LNCAP (cell line): ENCODE measurements at regions not wholly inside any gene's neighbourhood (a gene's known extent, or its start where the extent isn't known, plus 50 kb on each side); places are given as distances from the start of the nearest gene placed in this dataset.

Source experiments
- TF ChIP-seq, protein P1 (sequence below): fragments of 450-650 bp; IDR thresholded peaks from 2 replicates; pipeline ENCODE4 v1.5.1; 2017; ENCODE audit warnings: mild to moderate bottlenecking

DNA sequence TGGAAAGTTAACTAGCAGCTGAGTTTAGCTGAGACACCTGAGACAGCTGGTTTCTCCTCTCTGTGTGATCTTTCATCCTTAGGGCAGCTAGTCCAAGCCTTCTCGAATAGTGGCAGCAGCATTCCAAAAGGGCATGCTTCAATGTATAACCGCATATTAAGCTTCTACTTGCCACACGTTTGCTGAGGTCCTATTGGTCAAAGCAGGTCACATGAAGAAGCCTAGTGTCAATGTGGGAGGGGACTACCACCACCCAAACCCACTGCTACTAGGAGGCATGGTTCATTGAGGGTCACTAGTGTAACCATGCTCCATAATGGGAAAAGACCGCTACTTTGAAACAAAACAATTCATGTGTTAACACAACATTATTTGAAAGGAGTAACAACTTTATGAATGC is 314.9 kb upstream of the SMIM31 start:
- TF ChIP-seq, protein P1, sequence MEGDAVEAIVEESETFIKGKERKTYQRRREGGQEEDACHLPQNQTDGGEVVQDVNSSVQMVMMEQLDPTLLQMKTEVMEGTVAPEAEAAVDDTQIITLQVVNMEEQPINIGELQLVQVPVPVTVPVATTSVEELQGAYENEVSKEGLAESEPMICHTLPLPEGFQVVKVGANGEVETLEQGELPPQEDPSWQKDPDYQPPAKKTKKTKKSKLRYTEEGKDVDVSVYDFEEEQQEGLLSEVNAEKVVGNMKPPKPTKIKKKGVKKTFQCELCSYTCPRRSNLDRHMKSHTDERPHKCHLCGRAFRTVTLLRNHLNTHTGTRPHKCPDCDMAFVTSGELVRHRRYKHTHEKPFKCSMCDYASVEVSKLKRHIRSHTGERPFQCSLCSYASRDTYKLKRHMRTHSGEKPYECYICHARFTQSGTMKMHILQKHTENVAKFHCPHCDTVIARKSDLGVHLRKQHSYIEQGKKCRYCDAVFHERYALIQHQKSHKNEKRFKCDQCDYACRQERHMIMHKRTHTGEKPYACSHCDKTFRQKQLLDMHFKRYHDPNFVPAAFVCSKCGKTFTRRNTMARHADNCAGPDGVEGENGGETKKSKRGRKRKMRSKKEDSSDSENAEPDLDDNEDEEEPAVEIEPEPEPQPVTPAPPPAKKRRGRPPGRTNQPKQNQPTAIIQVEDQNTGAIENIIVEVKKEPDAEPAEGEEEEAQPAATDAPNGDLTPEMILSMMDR: no peak

DNA sequence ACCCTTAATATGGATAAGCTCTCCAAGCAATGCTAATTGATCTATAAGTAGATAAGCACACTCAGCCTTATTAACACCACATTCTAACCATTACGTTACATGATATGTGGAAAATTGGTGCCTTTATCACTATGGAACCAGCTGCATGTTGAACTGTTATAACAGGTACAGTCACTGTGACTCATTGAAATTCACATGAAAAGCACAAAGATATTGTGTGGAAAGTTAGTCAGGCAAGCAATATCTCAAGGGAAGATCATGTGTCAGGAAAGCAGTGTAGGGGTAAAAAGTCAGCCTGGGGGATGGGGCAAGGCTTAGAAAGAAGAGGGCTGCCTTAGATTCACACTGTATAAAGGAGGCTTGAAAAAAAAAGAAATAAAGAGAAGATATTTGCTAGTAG is 313.7 kb upstream of the SMIM31 start:
- TF ChIP-seq, protein P1: no peak

DNA sequence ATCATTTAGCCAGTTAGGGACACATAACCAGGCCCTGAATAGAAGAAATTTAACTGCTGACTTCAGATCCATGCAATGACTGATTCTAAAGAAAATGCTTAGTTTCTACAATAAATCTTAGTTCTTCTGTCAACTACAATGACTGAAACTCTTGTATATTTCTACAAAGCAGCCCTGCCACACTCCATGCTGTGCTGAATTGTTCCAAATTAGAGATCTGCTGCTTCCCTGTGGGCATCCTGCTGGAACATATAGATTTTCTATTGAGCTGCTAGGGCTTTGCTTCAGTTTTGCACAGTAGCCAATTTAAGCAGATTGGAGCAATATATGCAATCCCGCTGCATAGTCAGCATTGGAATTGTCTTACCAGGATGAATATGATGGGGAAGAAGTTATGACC is 312.8 kb upstream of the SMIM31 start:
- TF ChIP-seq, protein P1: no peak

DNA sequence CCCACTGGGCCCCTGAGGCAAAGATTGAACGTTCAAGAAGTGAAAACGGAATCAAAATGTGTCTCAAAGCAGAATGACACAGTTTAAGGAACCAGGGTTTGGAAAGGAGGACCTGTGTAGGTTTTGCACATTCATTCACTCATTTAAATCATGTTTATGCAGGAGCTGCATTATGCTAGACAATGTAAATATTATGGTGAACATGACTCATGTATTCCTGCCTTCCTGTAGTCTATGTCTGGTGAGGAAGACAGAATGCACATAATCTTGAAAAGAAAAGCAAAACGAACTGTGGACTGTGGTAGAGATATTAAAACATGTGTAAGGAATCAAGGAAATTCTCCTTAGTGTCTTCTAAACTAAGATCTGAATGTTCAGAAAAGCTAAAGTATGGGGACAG is 311.8 kb upstream of the SMIM31 start:
- TF ChIP-seq, protein P1: no peak

DNA sequence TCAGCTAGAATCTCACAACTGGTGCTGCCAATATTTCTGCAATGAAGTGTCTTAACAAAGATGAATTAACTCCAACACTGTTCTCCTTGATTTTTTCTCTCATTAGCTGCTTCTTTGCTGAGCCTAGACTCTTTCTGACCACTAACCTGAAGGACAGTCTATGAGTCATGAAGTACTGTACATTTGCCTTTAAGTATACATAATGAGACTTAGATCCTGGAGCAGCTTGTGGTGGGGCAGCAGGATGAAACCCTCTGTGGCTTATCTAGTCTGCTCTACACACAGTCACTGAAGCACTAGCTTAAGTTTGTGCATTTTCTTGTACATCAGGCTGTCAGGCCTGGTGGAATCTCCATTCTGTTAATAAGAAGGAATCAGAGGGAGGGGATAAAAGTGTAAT is 307.4 kb upstream of the SMIM31 start:
- TF ChIP-seq, protein P1: no peak

DNA sequence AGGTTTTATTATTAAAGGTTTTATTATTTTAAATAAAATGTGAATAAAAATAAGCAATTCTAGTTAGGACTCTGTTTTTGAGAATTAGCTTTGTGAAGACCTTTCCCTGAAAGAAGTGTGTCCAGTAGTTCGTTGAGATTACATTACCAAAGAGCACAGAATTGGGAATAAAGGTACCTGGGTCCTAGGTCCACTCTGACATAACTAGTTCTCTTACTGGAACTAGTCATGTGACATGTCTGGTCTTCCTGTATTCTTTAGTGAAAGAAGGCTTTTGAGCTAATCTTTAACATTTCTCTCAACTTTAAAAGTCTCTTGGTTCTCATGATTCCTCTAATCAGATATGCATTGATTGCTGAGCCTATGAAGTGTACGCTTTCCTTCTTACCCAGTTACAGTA is 292.0 kb upstream of the SMIM31 start:
- TF ChIP-seq, protein P1: no peak

DNA sequence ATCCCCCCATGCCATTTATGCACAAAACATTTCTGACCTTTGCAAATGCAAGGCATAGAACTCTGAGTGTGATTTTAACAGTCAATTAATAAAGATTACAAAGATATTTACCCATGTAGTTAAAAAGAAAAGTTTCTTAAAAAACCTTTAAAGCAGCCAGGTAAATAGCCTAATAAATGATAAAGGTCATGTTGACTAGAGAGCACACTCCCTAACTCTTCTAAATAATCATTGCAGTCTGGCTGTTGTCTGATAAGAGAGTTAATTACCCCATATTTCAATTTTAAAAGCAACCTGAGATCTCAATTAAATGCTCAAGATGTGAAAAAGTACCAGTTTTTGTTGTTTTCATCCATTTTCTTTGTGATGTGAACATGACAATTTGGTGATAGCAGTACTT is 291.5 kb upstream of the SMIM31 start:
- TF ChIP-seq, protein P1: no peak

DNA sequence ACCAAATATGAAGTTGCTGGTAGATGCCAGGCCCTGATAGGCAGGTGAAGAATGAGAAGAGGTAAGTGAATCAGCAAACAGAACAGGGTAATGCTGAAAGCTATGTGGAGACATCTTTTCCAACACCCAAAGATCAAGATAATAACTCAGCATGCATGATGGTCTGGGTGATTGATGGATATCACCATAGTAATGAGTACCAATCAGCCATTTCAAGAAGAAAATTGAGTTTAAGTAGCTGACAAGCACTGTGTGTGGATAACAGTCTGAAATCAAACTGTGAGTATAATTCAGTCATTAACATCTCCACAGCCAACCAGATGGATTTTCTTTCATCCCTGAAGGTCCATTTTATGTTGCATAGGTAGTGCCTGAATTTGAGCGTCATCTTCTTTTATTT is 289.6 kb upstream of the SMIM31 start:
- TF ChIP-seq, protein P1: no peak
